Occipital lobe (tissue), 1 donor: ENCODE measurements at regions not wholly inside any gene's neighbourhood (a gene's known extent, or its start where the extent isn't known, plus 50 kb on each side); places are given as distances from the start of the nearest gene placed in this dataset.

ENCODE experiments used
- DNase-seq: peaks from one replicate; lab custom pipeline; 2025; lab: John Stamatoyannopoulos, UW

GRCh38 chr1:117678246-117678977 lies 72.6 kb downstream of the TENT5C start:
- DNase-seq = no peak

DNA sequence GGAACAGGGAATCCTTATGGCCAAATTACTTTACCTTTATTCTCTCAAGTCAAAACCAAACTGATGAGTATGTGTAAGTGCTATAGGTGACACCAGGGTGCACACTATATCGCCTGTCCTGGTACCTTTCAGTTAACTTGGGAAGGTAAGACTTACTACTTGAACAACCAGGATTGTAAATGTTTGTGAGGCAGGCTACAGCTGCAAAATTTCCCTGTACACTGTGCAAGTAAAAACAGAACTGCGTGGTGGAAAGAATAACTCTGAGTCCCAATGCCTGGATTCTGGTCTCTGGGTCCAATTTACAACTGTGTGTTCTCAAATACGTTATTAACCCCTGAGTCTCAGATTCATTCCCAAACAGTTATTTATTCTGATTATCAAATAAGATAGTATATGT lies 73.5 kb downstream of the TENT5C start:
- DNase-seq = no peak

- no peak for DNase-seq
These were observed 74.0 kb downstream of the TENT5C start for GRCh38 chr1:117679868-117680267.

- no peak for DNase-seq
These were observed 74.6 kb downstream of the TENT5C start for GRCh38 chr1:117680316-117681002.

GRCh38 chr1:117681093-117681900 lies 75.4 kb downstream of the TENT5C start:
- no peak for DNase-seq

- DNase-seq = no peak
These were observed 76.0 kb downstream of the TENT5C start for GRCh38 chr1:117681901-117682250.

DNA sequence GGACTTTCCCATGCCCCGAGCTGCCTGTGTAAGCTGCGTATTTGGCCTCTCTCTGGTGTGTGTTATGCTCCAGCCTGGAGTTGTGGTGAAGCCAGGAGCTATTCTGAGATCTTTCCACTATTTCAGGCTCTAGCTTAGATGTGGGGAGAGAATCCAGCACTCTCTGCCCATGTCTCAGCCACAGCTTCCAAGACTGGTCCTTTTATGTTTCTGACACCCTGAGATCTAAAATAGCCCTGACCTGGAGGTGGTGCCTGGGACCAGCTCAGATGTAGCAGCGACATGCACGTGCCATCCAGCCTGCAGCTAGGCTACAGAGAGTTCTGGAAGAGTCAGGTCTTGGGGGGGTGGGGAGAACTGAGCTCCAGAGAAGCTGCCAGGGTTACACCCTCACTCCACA lies 76.5 kb downstream of the TENT5C start:
- DNase-seq = peak; percentile 54

- DNase-seq = no peak
These were observed 77.9 kb downstream of the TENT5C start for GRCh38 chr1:117683571-117684285.

- peak; percentile 12 for DNase-seq
These were observed 80.3 kb downstream of the TENT5C start for GRCh38 chr1:117685936-117686806.

DNA sequence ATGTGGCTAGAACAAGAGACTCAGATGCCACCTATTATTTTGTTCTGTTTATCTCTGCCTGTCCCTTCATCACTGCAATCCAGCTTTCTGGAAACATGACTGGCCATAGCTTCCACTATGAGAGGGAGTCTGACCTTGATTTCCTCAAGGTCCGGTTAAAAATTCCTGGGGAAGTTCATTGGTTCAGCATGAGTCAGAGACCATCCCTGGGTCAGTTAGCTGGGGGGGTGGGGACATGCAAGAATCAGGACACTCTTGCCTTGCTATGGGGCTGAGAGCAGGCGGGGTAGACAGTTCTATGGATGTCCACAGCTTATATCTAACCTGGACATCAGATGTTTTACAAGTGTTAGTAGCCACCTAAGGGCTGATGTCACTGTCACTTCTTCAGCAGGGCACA lies 81.1 kb downstream of the TENT5C start:
- no peak for DNase-seq

GRCh38 chr1:117689997-117690625 lies 84.3 kb downstream of the TENT5C start:
- no peak for DNase-seq

GRCh38 chr1:117691942-117692341 lies 86.1 kb downstream of the TENT5C start:
- DNase-seq = no peak

DNA sequence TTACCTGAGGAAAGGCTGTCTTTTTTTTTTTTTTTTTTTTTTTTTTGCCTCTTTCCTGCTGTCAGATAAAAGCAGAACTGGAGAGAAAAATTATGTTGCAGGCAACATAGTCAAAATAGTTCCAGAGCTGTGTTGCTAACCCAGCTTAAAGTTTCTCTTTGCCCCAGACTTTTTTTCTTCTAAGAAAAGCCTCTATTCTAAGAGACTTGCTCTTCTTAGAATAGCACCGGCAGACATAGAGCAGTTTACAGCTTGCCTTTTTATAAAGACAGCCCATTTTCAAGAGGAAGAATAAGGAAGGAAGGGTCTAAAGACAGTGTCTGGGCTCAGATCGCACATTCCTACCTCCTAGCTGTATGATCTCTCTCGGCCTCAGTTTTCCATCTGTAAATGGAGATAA lies 88.7 kb downstream of the TENT5C start:
- no peak for DNase-seq

DNA sequence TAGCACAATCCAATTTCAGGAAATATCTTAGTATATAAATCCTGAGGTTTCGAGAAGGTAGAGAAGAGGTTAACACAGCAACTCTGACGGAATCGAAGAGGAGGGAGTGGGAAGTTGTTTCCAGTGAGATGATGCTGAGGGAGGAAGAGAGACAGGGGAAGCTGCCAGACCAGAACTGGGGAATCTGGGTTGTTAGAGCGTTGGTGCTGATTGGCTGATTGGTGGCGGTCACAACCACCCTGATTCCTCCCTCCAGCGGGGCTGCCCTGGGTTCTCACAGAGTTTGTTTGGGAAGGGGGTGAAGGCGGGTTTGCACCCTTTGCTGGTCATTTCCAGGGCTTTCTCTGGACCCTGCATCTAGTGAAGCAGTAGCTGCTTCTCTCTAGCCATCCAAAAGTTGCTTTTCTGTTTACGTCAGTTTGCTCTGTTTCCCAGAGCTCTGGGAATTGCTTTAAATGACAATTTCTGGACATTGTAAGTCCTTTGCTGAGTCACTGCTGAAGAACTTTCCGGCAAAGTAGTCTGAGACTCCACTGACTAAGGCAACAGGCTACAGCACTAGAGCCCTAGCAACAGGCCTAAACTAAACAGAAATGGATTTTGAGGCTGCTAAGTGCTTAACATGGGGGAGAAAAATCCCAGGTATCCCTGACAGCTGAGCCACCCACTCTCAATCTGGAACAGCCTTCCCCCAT lies 90.1 kb downstream of the TENT5C start:
- DNase-seq = no peak

DNA sequence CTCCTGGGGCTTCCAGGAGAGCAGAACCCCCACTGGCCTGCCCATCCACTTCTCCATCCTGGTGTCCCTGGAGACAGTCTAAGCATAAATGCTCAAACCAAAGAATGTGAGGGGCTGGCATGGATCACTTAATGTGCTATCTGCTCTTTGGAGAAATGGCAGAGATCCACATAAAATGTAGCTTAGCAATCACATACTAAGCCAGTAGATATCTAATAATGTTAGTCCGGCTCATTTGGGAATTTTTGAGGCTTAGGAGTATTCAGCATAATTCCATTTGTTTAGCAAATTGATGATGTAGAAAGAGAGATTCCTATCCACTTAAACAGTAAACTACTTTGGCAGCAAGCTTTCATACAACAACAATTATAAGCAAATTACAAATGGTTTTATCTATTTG lies 90.7 kb downstream of the TENT5C start:
- DNase-seq = no peak

DNA sequence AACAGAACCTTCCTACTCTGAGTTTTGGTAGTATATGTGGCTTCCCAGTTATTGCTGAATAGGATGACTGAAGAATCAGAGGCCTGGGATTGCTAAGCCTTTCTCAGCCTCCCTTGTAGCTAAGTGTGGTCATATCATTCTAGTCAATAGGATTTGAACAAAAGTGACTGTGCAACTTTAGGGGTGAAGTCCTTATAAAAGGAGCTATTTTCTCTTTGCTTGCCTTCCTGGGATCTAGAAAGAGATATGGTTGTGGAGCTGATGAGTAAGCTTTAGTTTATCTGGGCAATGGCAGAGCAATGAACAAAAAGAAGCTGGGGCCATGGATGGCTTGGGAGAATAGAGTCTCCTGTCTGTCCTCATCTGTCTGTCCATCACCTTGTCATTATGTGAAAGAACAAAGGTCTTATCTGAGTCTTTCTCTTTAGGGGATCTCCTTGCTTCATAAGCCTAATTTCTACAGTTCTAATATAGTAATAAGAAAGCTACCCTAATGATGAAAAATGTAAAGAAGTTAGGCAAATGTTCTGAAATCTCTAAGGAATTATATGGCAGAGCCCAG lies 91.5 kb downstream of the TENT5C start:
- no peak for DNase-seq

GRCh38 chr1:117698398-117699160 lies 92.7 kb downstream of the TENT5C start:
- DNase-seq = no peak

- no peak for DNase-seq
These were observed 94.1 kb downstream of the TENT5C start for GRCh38 chr1:117699953-117700352.

DNA sequence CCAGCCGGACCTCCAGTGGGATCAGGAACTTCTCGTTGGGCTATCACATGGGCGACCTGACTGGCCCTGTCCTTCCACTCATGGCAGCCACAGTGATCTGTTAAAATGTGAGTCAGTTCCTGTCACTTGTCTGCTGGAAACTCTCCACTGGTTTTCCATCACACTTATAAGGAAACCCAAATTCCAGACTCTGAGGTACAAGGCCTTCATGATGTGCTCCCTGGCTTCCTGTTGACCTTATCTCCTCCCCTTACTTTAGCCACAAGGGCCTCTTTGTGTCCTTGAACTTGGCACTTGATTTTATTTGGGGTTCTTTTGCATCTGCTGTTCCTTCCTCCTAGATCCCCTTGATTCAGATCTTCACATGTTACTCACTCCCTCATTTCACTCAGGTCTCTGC lies 96.8 kb downstream of the TENT5C start:
- no peak for DNase-seq
